ENCODE measurements at regions not wholly inside any gene's neighbourhood (a gene's known extent, or its start where the extent isn't known, plus 50 kb on each side); places are given as distances from the start of the nearest gene placed in this dataset.
A peak's percentile ranks its signal among the peaks of the same experiment; 100 is the strongest.

GRCh38 chr17:5785867-5786509 is 201.7 kb upstream of the NLRP1 start:
- no peak overlapping the region for H3K4me3 ChIP-seq (replicated peaks in 1 of 2; ENCODE audit: low read depth in 2 of 2, low read length in 2 of 2)
- DNase-seq (ENCODE audit: low read depth in 2 of 2): peak in 1 of 2 donors; percentile 79

DNA sequence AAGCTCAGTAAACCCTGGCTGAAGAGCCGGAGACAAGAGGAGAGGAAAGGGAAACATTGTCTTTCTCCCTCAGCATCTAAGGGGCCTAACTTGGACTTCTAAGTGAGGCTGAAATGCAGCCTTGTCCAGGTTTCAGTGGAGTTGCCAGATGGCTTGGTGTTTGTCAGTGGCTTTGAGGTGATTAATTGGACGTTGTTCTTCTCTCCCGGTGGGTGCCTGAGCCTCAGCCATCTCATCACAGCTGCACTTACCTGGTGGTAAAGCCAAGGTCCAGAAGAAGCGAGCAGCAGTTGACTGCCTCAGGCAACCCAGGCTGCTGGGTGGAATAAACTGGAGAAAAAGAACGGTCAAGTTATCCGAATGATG is 202.2 kb upstream of the NLRP1 start:
- no peak overlapping the region for H3K4me3 ChIP-seq (replicated peaks in 1 of 2; ENCODE audit: low read depth in 2 of 2, low read length in 2 of 2)
- no peak for DNase-seq (ENCODE audit: low read depth in 2 of 2)
- TF ChIP-seq CTCF (IDR thresholded peaks at IDR 0.05; ENCODE audit: low read depth, low read length): no peak

More at GRCh38 chr17:5785867-5786509, 201.7 kb upstream of the NLRP1 start:
- TF ChIP-seq CTCF (IDR thresholded peaks at IDR 0.05; ENCODE audit: low read depth, low read length): peak; percentile 36

DNA sequence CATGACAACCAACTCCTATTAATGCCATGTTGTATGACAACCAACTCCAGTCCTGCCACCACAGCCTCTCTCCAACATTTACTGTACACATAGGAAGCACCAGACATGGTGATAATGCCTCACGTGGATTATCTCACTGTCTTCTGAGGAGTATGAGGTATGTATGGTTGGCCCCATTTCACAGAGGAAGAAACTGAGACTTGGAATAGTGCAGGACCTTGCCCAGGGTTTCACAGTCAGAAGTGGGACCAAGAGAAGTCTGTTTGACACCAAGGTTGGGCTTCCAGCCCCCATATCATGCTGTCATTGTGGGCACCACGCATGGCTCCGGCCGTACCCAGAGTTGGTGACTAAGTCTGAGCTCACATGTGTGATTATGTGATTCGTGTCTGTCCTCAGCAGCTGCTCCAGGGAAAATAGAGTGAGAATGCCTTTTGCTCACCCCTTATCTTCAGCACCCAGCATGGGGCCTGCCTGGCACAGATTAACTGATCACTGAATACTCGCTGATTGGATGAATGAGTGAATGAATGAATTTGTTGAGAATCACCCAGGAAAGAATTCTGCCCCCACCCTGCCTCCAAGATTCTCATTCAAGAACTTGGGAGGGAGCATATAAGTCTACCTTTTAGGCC is 204.1 kb upstream of the NLRP1 start:
- no peak overlapping the region for H3K4me3 ChIP-seq (replicated peaks in 1 of 2; ENCODE audit: low read depth in 2 of 2, low read length in 2 of 2)
- no peak for TF ChIP-seq CTCF (IDR thresholded peaks at IDR 0.05; ENCODE audit: low read depth, low read length)
- DNase-seq (ENCODE audit: low read depth in 2 of 2): peak in 1 of 2 donors; percentile 51

GRCh38 chr17:5789528-5789927 is 205.2 kb upstream of the NLRP1 start:
- DNase-seq (ENCODE audit: low read depth in 2 of 2): no peak
- TF ChIP-seq CTCF (IDR thresholded peaks at IDR 0.05; ENCODE audit: low read depth, low read length): no peak
- no peak overlapping the region for H3K4me3 ChIP-seq (replicated peaks in 1 of 2; ENCODE audit: low read depth in 2 of 2, low read length in 2 of 2)

GRCh38 chr17:5793157-5793556 is 208.8 kb upstream of the NLRP1 start:
- TF ChIP-seq CTCF (IDR thresholded peaks at IDR 0.05; ENCODE audit: low read depth, low read length): peak; percentile 34
- no peak for DNase-seq (ENCODE audit: low read depth in 2 of 2)
- no peak overlapping the region for H3K4me3 ChIP-seq (replicated peaks in 1 of 2; ENCODE audit: low read depth in 2 of 2, low read length in 2 of 2)

- DNase-seq (ENCODE audit: low read depth in 2 of 2): peak in 1 of 2 donors; percentile 57
- TF ChIP-seq CTCF (IDR thresholded peaks at IDR 0.05; ENCODE audit: low read depth, low read length): peak; percentile 42
- no peak overlapping the region for H3K4me3 ChIP-seq (replicated peaks in 1 of 2; ENCODE audit: low read depth in 2 of 2, low read length in 2 of 2)
These were observed 209.6 kb upstream of the NLRP1 start for GRCh38 chr17:5793899-5794298.
